ENCODE measurements at regions not wholly inside any gene's neighbourhood (a gene's known extent, or its start where the extent isn't known, plus 50 kb on each side); places are given as distances from the start of the nearest gene placed in this dataset.

DNA sequence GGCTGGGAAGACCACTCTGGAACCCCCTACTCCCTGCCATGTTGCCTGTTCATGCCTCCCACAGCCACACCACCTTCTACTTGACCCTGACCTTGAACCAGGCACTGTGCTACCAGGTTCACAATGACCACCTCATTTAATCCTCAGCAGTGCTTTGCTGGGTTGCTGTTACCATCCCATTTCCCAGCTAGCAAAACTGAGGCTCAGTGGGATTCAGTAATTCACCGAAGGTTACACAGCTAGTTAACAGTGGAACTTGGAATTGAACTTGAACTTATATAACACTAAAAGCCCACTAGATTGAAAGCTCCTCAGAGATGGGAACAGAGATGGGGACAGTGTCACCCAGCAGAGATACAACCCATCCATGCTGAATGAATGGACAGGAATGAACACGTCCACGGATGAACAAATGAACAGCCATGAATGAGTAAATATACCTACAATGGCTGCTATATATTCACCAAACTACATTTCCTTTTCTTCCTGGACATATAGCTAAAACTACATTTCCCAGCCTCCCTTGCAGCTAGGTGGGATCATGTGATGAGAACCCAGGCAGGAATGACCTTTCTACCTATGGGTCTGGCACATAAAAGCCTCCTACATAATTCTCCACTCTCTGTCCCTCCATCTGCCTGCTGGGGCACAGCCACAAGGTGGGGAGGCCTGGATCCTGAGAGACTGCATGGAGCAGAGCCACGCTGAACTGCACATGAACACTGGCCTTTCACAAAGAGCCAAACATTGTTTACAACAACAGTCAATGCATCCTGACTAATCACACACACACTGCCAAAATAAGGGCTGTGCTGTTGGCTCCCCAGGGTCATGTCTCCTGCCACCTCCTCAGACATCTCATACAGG is 94.8 kb downstream of the RMI2 start (continued):
- TF ChIP-seq, protein P1, sequence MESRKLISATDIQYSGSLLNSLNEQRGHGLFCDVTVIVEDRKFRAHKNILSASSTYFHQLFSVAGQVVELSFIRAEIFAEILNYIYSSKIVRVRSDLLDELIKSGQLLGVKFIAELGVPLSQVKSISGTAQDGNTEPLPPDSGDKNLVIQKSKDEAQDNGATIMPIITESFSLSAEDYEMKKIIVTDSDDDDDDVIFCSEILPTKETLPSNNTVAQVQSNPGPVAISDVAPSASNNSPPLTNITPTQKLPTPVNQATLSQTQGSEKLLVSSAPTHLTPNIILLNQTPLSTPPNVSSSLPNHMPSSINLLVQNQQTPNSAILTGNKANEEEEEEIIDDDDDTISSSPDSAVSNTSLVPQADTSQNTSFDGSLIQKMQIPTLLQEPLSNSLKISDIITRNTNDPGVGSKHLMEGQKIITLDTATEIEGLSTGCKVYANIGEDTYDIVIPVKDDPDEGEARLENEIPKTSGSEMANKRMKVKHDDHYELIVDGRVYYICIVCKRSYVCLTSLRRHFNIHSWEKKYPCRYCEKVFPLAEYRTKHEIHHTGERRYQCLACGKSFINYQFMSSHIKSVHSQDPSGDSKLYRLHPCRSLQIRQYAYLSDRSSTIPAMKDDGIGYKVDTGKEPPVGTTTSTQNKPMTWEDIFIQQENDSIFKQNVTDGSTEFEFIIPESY (IDR thresholded peaks at IDR 0.05): no peak
- TF ChIP-seq HNF4A (conservative IDR thresholded peaks at IDR 0.05): no peak
- no peak for TF ChIP-seq FOXA1 (IDR thresholded peaks at IDR 0.05)
- TF ChIP-seq, protein P2, sequence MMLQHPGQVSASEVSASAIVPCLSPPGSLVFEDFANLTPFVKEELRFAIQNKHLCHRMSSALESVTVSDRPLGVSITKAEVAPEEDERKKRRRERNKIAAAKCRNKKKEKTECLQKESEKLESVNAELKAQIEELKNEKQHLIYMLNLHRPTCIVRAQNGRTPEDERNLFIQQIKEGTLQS (IDR thresholded peaks at IDR 0.05): no peak
- TF ChIP-seq FOXA2 (IDR thresholded peaks at IDR 0.05): no peak
- TF ChIP-seq GABPA (IDR thresholded peaks at IDR 0.05 in 1 of 2, conservative IDR thresholded peaks at IDR 0.05 in 1 of 2): no peak
- TF ChIP-seq EGR1 (IDR thresholded peaks at IDR 0.05; ENCODE audit: low read depth in 2 of 2): no peak
- no peak for TF ChIP-seq RAD21 (IDR thresholded peaks at IDR 0.05)

DNA sequence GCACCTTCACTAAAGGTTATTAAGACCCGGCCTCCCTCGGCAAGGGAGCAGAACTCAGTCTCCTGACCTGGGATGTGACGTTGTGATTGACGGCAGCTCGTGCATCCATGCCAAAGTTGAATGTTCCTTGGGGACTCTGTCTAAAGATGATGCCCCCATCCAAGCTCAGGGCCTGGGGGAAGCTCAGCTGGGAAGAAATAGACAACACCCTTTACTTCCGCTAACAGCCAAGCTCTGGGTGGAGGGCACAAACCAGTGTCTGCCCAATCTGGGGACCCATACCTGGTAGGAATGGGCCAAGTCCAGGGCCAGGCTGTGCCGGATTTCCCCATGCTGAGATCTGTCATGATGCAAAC is 95.4 kb downstream of the RMI2 start:
- no peak for DNase-seq (ENCODE audit: low spot score)
- no peak overlapping the region for H3K9ac ChIP-seq (ENCODE audit: low read depth in 1 of 2, low read length in 2 of 2)
- H3K9me3 ChIP-seq (ENCODE audit: control insufficient read depth in 4 of 4, low read length in 3 of 4): peaks cover 0 to 8% (median 2%) of the 10 kb centered on the region in 4 donors
- no peaks in the 10 kb centered on the region for H3K36me3 ChIP-seq (ENCODE audit: control insufficient read depth in 4 of 4, insufficient read depth in 3 of 4, low read depth in 1 of 4, low read length in 3 of 4)
- 96% methylated on average over 7 of the region's 7 CpGs for WGBS
- H3K4me3 ChIP-seq (ENCODE audit: low read depth in 1 of 3, low read length in 3 of 3): no peak overlapping the region
- no peak overlapping the region for H3K27ac ChIP-seq (ENCODE audit: low read depth in 1 of 2, low read length in 2 of 2)
- no peak for TF ChIP-seq GABPA (IDR thresholded peaks at IDR 0.05 in 1 of 2, conservative IDR thresholded peaks at IDR 0.05 in 1 of 2)
- TF ChIP-seq, protein P2 (IDR thresholded peaks at IDR 0.05): no peak
- H3K4me1 ChIP-seq (ENCODE audit: control insufficient read depth in 4 of 4, insufficient read depth in 4 of 4, low read length in 3 of 4): no peaks in the 10 kb centered on the region
- no peaks in the 10 kb centered on the region for H3K27me3 ChIP-seq (ENCODE audit: control insufficient read depth in 4 of 4, insufficient read depth in 4 of 4, low read length in 3 of 4)

DNA sequence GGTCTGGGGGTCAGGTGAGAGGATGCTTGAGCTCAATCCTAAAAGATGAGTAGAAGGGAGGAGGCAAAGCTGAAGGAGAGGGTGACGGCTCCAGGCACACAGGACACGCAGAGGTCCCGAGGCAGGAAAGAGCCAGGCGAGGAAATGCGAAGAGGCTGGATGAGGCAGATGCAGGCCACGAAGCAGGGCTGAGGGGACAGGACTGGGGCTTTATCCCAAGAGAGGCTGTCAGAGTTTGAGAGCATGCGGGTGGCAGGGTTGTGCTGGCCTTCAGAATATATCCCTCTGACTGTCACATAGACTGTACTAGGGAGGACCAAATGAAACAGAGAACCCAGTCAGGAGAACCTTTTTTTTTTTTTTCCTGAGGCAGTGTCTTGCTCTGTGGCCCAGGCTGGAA is 100.2 kb downstream of the RMI2 start:
- Histone ChIP-seq H3K27me3 (ENCODE audit: control insufficient read depth in 4 of 4, insufficient read depth in 4 of 4, low read length in 3 of 4) (no peaks in the 10 kb centered on the region), H3K4me3 (ENCODE audit: low read depth in 1 of 3, low read length in 3 of 3) (no peak overlapping the region), H3K9me3 (ENCODE audit: control insufficient read depth in 4 of 4, low read length in 3 of 4) (peaks cover 0 to 3% (median under 1%) of the 10 kb centered on the region in 4 donors), H3K4me1 (ENCODE audit: control insufficient read depth in 4 of 4, insufficient read depth in 4 of 4, low read length in 3 of 4) (no peaks in the 10 kb centered on the region), H3K36me3 (ENCODE audit: control insufficient read depth in 4 of 4, insufficient read depth in 3 of 4, low read depth in 1 of 4, low read length in 3 of 4) (no peaks in the 10 kb centered on the region), H3K9ac (ENCODE audit: low read depth in 1 of 2, low read length in 2 of 2) (no peak overlapping the region), H3K27ac (ENCODE audit: low read depth in 1 of 2, low read length in 2 of 2) (no peak overlapping the region)
- DNase-seq (ENCODE audit: low spot score): no peak
- TF ChIP-seq HNF4G (IDR thresholded peaks at IDR 0.05): no peak
- TF ChIP-seq FOXA1 (IDR thresholded peaks at IDR 0.05): no peak
- no peak for TF ChIP-seq TAF1 (conservative IDR thresholded peaks at IDR 0.05)
- TF ChIP-seq, protein P3, sequence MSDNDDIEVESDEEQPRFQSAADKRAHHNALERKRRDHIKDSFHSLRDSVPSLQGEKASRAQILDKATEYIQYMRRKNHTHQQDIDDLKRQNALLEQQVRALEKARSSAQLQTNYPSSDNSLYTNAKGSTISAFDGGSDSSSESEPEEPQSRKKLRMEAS (IDR thresholded peaks at IDR 0.05): no peak
- no peak for TF ChIP-seq FOXA2 (IDR thresholded peaks at IDR 0.05)
- TF ChIP-seq, protein P4, sequence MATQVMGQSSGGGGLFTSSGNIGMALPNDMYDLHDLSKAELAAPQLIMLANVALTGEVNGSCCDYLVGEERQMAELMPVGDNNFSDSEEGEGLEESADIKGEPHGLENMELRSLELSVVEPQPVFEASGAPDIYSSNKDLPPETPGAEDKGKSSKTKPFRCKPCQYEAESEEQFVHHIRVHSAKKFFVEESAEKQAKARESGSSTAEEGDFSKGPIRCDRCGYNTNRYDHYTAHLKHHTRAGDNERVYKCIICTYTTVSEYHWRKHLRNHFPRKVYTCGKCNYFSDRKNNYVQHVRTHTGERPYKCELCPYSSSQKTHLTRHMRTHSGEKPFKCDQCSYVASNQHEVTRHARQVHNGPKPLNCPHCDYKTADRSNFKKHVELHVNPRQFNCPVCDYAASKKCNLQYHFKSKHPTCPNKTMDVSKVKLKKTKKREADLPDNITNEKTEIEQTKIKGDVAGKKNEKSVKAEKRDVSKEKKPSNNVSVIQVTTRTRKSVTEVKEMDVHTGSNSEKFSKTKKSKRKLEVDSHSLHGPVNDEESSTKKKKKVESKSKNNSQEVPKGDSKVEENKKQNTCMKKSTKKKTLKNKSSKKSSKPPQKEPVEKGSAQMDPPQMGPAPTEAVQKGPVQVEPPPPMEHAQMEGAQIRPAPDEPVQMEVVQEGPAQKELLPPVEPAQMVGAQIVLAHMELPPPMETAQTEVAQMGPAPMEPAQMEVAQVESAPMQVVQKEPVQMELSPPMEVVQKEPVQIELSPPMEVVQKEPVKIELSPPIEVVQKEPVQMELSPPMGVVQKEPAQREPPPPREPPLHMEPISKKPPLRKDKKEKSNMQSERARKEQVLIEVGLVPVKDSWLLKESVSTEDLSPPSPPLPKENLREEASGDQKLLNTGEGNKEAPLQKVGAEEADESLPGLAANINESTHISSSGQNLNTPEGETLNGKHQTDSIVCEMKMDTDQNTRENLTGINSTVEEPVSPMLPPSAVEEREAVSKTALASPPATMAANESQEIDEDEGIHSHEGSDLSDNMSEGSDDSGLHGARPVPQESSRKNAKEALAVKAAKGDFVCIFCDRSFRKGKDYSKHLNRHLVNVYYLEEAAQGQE (IDR thresholded peaks at IDR 0.05): no peak
- no peak for TF ChIP-seq EGR1 (IDR thresholded peaks at IDR 0.05; ENCODE audit: low read depth in 2 of 2)
- no peak for TF ChIP-seq RAD21 (IDR thresholded peaks at IDR 0.05)
- no peak for TF ChIP-seq SP1 (IDR thresholded peaks at IDR 0.05)
- TF ChIP-seq HNF4A (conservative IDR thresholded peaks at IDR 0.05): no peak
- TF ChIP-seq NR2F2 (IDR thresholded peaks at IDR 0.05): no peak
- TF ChIP-seq, protein P1 (IDR thresholded peaks at IDR 0.05): no peak
- TF ChIP-seq, protein P2 (IDR thresholded peaks at IDR 0.05): no peak
- TF ChIP-seq RXRA (IDR thresholded peaks at IDR 0.05): no peak
- no peak for TF ChIP-seq GABPA (IDR thresholded peaks at IDR 0.05 in 1 of 2, conservative IDR thresholded peaks at IDR 0.05 in 1 of 2)
- WGBS: 93% methylated on average over 7 of the region's 7 CpGs

Data from liver (tissue), 7 donors.